ENCODE measurements at regions not wholly inside any gene's neighbourhood (a gene's known extent, or its start where the extent isn't known, plus 50 kb on each side); places are given as distances from the start of the nearest gene placed in this dataset.

DNA sequence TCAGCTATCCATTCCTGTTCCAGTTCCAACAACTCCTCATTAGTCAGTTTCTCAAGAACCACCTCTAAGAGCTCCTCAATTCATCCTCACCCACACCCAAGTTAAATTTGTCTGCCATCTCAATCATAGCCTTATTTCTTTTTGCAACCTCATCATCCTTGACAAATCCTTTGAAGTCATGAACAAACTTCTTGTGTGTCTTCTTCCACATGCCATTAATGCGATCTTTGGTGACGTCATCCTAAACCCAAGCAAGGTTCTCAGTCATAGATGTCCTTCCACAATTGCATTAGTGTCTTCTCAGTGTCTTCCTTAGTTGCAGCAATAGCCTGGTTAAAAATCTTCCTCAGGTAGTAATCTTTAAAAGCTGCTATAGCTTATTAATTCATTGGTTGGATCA, 71.2 kb upstream of the FSIP2 start:
- TF ChIP-seq CTCF (IDR thresholded peaks at IDR 0.05) (no peak), ZMAT4 (CRISPR knock-in tag; IDR thresholded peaks at IDR 0.05) (no peak), ATF6 (CRISPR knock-in tag; IDR thresholded peaks at IDR 0.05) (no peak), NFE2L1 (CRISPR knock-in tag; IDR thresholded peaks at IDR 0.05) (no peak), AFF4 (CRISPR knock-in tag; IDR thresholded peaks at IDR 0.05; ENCODE audit: borderline replicate concordance) (no peak), SMAD4 (CRISPR knock-in tag; IDR thresholded peaks at IDR 0.05) (no peak), E2F1 (CRISPR knock-in tag; IDR thresholded peaks at IDR 0.05) (no peak), USF2 (CRISPR knock-in tag; IDR thresholded peaks at IDR 0.05) (no peak), KAT7 (CRISPR knock-in tag; IDR thresholded peaks at IDR 0.05; ENCODE audit: borderline replicate concordance) (no peak)
- TF ChIP-seq, protein P1, sequence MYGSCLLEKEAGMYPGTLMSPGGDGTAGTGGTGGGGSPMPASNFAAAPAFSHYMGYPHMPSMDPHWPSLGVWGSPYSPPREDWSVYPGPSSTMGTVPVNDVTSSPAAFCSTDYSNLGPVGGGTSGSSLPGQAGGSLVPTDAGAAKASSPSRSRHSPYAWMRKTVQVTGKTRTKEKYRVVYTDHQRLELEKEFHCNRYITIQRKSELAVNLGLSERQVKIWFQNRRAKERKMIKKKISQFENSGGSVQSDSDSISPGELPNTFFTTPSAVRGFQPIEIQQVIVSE (CRISPR knock-in tag; IDR thresholded peaks at IDR 0.05; ENCODE audit: borderline replicate concordance), result no peak
- TF ChIP-seq, protein P2, sequence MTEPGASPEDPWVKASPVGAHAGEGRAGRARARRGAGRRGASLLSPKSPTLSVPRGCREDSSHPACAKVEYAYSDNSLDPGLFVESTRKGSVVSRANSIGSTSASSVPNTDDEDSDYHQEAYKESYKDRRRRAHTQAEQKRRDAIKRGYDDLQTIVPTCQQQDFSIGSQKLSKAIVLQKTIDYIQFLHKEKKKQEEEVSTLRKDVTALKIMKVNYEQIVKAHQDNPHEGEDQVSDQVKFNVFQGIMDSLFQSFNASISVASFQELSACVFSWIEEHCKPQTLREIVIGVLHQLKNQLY (CRISPR knock-in tag; IDR thresholded peaks at IDR 0.05), result no peak
- TF ChIP-seq, protein P3, sequence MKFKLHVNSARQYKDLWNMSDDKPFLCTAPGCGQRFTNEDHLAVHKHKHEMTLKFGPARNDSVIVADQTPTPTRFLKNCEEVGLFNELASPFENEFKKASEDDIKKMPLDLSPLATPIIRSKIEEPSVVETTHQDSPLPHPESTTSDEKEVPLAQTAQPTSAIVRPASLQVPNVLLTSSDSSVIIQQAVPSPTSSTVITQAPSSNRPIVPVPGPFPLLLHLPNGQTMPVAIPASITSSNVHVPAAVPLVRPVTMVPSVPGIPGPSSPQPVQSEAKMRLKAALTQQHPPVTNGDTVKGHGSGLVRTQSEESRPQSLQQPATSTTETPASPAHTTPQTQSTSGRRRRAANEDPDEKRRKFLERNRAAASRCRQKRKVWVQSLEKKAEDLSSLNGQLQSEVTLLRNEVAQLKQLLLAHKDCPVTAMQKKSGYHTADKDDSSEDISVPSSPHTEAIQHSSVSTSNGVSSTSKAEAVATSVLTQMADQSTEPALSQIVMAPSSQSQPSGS (CRISPR knock-in tag; IDR thresholded peaks at IDR 0.05; ENCODE audit: borderline replicate concordance, low read depth), result no peak
- TF ChIP-seq, protein P4, sequence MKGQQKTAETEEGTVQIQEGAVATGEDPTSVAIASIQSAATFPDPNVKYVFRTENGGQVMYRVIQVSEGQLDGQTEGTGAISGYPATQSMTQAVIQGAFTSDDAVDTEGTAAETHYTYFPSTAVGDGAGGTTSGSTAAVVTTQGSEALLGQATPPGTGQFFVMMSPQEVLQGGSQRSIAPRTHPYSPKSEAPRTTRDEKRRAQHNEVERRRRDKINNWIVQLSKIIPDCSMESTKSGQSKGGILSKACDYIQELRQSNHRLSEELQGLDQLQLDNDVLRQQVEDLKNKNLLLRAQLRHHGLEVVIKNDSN (CRISPR knock-in tag; IDR thresholded peaks at IDR 0.05), result no peak
